ENCODE measurements at regions not wholly inside any gene's neighbourhood (a gene's known extent, or its start where the extent isn't known, plus 50 kb on each side); places are given as distances from the start of the nearest gene placed in this dataset.

DNA sequence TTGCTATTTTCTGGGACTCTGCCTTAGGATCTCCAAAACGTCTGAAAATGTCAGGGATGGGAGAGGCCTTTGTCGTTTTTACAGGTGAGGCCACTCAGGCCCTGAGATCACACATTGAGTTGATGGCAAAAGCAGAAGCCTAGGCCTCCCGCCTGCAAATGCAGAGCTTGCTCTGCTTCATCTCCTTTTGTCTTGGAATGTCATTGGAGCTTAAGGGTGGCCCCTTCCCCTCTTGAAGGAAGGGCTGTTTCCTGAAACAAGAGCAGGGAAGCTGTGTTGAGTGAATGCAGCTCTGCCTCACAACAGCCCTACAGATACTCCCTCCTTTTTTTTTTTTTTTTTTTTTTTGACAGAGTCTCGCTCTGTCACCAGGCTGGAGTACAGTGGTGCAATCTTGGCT, 123.5 kb downstream of the GLI2 start:
- no peak for TF ChIP-seq GATA2 (IDR thresholded peaks at IDR 0.05; ENCODE audit: low read depth, low read length)
- TF ChIP-seq GATA3 (IDR thresholded peaks at IDR 0.05; ENCODE audit: low read depth, low read length), result no peak

Data from SH-SY5Y (cell line).